NT2/D1 (cell line): ENCODE measurements at regions not wholly inside any gene's neighbourhood (a gene's known extent, or its start where the extent isn't known, plus 50 kb on each side); places are given as distances from the start of the nearest gene placed in this dataset.

ENCODE experiments used
- SUZ12 ChIP-seq: IDR thresholded peaks from 2 replicates; pipeline ENCODE4 v1.6.1; 2011; ENCODE audit not compliant: insufficient read length, insufficient read depth; ENCODE audit errors: extremely low read depth
- YY1 ChIP-seq: IDR thresholded peaks from 2 replicates; pipeline ENCODE4 v1.6.1; 2011; ENCODE audit not compliant: insufficient read length, insufficient read depth
- ZNF274 ChIP-seq: IDR thresholded peaks from 2 replicates; pipeline ENCODE4 v1.6.1; 2011; ENCODE audit warnings: mild to moderate bottlenecking, low read depth, low read length

DNA sequence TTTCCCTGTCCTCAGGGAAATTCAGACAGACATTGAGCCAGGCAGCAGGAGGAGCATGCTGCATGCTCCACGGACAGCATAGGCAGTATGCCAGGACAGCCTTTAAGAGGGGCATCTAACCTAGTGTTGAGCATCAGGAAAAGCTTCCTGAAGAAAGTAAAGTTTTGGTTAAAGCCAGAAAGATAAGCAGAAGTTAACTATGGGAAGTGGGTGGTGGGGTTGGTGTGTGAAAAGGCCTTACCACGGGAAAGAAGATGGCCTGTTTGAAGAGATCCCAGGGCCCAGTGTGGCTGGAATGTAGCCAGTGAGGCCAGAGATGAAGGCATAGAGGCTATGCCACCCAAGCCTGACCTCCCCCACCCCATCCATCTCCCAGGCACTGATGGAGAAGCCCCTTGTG lies 102.4 kb upstream of the PLXNA4 start:
- no peak for TF ChIP-seq ZNF274
- no peak for TF ChIP-seq YY1
- no peak for TF ChIP-seq SUZ12
